NCI-H1694 (cell line): ENCODE measurements at regions not wholly inside any gene's neighbourhood (a gene's known extent, or its start where the extent isn't known, plus 50 kb on each side); places are given as distances from the start of the nearest gene placed in this dataset.
A peak's percentile ranks its signal among the peaks of the same experiment; 100 is the strongest.

ENCODE experiments used
- DNase-seq: peaks from one replicate; lab custom pipeline; 2025; lab: John Stamatoyannopoulos, UW

GRCh38 chr11:115695677-115696364, 191.6 kb upstream of the CADM1 start:
- no peak for DNase-seq

- no peak for DNase-seq
Measured at GRCh38 chr11:115693002-115693401, 188.8 kb upstream of the CADM1 start.

DNA sequence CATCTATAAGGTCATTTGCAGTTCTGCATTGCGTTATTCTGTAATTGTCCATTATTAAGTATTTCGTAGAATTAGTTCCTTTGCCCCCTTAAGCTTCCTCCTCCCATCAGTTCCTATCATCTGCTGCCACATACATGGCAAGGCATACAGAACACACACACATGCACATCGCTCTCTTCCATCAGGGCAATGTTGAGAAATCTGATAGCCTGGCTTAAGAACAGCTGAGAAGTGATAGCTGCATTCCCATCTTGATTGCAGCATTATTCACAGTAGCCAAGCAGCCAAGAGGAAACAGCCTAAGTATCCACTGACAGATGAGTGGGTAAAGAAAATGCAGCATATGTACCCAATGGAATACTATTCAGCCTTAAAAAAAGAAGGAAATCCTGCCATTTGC, 186.8 kb upstream of the CADM1 start:
- no peak for DNase-seq

GRCh38 chr11:115687934-115688333, 183.7 kb upstream of the CADM1 start:
- DNase-seq = no peak

DNA sequence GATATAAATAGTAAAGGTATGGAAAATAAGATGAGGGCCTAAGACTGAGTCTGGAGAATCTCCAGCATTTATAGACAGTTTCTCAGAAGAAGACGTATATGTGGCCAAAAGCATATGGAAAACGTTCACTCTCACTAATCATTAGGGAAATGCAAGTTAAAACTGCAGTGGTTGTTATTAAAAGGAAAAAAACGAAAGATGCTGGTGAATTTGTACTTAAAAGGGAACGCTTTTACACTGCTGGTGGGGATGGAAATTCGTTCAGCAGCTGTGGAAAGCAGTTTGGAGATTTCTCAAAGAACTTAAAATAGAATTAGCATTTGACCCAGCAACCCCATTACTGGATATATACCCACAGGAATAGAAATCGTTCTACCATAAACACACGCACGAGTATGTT, 180.5 kb upstream of the CADM1 start:
- no peak for DNase-seq

DNA sequence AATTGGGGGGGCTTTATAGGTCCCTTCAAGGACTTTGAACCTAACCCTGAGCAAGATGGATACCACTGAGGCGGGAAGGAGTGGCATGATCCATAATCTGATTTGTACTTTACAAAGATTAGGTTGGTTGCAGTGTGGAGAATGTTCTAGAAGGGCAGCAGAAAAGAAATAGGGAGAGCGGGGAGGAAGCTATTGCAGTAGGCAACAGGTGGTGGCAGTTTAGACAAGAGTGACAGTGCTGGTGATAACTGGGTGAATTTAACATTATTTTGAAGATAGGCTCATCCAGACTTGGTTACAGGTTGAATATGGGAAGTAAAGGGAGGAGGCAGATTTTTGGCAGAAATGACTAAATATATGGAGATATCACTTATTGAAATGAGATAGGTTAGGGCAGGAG, 179.9 kb upstream of the CADM1 start:
- no peak for DNase-seq

DNA sequence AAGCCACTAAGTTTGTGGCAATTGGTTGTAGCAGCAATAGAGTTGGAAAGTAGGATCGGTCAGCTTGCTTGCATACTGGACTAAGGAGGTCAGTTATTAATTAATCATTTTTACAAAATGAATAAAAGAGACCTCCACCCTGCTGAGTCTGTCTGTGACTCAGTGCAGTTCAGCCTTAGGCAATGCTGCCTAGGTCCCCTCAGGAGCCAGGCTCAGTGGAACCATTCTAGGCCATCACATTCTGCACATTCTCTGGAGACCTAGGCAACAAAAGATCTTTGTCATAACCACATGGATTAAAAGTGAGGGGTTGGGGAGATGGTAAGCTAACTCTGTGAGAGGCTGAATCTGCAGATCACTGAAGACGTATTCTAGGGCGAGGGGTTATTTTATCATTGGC, 178.7 kb upstream of the CADM1 start:
- DNase-seq = no peak

DNA sequence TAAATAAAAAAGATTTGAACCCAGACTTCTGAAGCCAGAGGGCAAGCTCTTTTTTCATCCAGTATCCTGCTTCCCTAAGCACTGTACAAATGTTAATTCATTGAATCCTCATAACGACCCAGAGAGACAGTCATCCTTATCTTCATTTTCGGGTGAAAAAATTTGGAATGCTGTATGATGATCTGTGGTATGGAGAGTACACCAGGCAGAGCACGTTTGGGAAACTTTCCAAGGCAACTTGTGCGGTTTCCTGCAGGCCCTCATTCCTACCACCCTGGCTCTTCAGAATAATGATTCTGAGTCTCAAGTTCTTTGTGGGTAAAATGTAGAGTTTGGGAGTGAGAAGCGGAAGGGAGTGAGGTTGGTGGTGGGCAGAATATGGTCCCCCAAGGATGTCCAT, 177.9 kb upstream of the CADM1 start:
- DNase-seq = no peak

GRCh38 chr11:115679945-115680344, 175.7 kb upstream of the CADM1 start:
- DNase-seq = no peak

- DNase-seq = no peak
Measured at GRCh38 chr11:115678942-115679341, 174.7 kb upstream of the CADM1 start.

GRCh38 chr11:115677190-115677589, 173.0 kb upstream of the CADM1 start:
- DNase-seq = no peak

- no peak for DNase-seq
Measured at GRCh38 chr11:115676768-115677167, 172.6 kb upstream of the CADM1 start.

DNA sequence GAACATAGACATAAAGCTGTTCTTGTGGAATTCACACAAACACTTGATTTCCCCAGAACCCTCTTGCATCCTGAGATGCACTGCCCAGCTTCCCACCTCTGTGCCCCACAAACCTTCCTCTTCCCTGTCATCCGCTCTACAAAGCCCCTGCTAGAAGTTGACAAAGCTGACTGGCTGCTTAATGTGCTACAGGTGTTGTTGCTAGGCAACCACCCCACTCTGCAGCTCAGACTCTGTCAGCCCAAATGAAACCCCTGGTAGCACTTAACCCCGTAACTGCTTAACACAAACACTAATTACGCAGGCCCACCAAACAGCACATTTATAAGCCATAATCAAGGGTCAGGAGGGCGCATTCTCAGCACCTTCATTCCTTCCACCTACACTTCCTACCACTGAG, 172.0 kb upstream of the CADM1 start:
- DNase-seq = no peak

DNA sequence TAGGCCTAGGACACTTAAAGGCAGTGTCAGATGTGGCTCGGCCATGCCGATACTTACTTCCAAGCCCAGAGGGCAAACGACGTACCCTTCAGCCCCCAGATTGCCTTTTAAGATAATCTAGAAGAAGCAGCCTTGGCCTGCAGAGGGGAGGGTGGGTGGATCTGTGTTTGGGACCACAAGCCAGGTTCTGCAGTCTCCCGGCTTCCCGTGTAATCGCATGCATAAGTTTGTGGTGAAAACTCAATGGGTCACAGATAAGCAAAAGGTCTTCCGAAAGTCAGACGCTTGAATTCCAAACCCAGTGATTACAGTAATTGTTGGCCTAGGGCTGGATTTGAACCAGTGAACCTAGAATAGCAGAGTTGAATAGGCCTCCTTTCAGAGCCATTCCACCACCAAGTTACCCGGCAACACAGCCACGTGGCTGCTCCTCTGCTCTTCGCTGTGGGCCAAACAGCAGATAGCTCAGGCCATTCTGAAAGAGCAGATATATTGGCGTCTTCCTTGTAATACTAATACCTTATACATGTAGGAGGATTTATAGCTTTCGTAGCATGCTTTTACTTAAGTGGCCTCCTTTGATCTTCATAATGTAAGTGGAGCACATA, 170.8 kb upstream of the CADM1 start:
- no peak for DNase-seq

DNA sequence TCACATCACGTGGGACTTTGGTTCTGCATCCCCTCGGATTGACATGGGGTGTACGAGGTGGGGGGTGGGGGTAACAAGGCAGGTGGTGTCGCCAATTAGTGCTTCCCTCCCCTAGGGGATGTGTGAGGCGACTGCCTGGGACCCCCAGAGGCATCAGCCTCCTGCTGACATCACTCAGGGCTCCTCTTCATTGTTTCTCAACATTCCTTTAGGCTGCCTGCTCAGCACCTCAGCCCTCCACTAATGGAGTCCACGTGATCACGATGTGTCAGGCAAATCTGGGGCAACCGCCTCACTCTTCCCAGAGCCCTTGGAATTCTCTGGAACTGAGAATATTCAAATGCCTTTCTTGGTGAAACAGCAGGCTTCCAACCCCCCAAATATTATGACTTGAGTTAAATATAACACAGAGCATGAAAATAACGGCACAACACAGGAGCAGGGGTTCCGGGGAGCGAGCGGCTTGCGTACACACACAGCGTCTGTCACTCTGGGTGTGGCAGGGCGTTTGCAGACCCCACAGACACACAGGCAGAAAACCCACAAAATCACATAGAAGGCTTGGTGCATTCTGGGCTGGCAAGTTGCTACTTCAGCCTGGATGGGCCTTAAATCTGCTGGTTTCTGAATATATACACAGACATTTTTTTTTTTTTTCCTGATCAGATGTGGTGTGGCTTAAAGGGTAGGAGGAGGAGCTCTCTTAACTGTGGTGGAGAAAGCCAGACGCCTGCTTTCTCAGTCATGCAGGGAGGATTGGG, 170.1 kb upstream of the CADM1 start:
- no peak for DNase-seq

GRCh38 chr11:115673720-115674119, 169.5 kb upstream of the CADM1 start:
- no peak for DNase-seq

- DNase-seq = no peak
Measured at GRCh38 chr11:115672999-115673411, 168.8 kb upstream of the CADM1 start.

DNA sequence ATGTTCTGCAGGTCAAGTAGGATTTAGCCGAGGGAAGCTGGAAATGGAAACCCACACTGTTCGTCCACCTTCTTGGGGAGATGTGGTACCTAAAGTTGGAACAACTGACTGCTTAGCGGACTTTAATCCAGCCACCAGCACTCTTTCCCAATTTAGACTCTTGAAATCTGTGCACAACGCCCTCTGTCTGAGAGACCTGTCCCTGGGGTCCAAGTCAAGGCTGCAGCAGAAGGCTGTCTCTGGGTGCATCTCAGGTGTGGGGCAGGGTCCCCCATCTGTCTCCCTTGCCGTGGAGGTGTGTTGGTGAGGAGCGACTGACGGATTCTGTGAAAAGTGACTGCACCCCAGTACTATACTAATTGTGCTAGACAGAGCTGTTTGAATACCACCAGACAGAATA, 168.2 kb upstream of the CADM1 start:
- DNase-seq = no peak

DNA sequence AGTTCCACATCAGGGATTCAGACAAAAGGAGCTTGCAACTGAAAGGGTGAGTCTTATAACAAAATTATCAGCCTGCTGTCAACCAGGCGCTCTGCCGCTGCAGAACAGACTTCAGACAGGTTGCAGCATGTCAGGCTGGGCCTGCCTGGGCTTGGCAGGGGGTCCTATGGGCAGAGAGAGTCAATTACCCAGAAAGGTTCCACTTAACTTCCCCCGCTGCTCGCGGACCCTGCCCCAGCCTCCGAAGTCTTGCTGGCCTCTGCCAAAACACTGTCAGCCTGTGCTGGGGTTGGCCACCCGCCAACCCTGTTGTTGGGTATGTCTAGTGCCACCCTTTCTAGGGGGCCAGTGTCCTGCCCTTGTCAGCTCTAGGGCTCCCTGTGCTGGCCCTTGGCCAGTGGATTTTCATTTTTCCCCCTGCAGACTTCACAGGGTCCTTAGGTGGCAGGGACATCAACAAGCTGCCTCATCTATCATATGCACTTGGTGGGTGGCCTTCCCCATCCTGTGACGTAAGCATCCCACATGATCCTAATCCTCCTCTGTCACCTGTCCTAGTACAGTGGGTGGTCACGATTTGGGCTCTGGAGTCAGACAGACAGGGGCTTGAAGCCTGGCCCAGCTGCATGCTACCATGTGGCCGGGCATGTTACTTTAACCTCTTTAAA, 166.5 kb upstream of the CADM1 start:
- DNase-seq = peak; percentile 63

DNA sequence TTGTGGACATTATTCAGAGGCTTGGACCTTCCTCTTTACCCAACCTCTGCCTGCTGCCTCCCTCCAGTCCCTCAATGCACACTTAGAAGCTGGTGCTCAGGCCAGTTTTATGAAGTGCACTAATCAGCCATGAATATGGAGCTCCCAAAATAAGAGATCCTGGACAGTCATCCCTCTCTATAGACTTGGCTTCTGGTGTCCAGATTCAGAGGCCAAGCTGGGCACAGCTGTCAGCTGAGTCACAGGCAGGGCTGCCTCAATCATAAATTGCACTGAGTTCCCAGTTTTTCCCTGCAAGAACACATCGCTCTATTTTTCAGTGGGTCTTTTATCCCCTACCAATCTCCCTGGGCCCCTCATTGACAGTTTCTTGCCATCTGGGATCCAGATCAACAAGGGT, 161.7 kb upstream of the CADM1 start:
- DNase-seq = no peak

DNA sequence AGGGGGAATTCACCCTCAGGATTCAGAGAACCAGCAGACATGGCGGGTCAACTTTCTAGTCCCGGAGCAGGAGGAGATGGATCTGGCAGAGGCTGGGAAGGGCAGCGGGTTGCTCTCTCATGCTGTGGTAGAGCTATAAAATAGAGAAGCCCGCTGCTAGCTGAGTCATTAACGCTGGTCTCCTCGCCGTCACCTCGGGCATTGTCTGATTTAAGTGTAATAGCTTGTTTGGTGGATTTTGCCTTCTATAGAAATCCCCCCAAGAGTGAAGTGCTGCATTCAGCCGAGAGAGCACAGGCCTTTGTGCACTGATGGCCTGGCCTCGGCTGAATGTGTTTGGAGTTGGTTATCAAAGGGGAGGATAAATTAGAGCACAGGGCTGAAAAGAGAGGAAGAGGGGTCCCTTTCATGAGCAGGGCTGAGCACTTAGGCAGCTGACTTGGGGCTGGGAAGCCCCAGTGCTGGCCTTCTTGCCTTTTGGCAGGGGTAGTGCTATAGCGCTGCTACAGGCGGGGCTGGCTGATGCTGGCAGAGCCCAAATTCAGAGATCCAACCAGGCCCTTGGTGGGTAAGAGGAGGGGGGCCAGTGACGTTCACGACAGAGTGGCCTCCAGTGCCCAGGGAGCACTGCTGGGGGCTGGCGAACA, 161.1 kb upstream of the CADM1 start:
- no peak for DNase-seq

DNA sequence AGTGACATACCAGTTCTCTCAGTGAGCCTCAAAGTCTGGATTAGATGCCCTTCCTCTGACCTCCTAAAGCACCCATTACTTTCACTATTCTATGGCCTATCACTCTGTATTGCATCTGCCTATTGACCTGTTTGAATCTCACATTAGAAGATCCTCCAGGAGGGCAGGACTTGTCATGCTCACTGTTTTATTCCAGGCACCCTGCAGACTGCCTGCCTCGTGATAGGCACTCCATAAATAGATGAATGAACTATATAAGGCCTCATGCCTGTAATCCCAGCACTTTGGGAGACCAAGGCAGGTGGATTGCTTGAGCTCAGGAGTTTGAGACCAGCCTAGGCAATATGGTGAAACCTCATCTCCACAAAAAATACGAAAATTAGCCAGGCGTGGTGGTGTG, 160.1 kb upstream of the CADM1 start:
- DNase-seq = no peak
